Prostate gland (tissue), 2 donors: ENCODE measurements at regions not wholly inside any gene's neighbourhood (a gene's known extent, or its start where the extent isn't known, plus 50 kb on each side); places are given as distances from the start of the nearest gene placed in this dataset.

ENCODE experiments used
- DNase-seq: peaks from one replicate; pipeline ENCODE4 v3.0.0-alpha.2; 2019; ENCODE audit warnings: low spot score
- H3K27ac ChIP-seq, 2 donors: fragments of 200-600 bp; sonication (generic); 2 replicates each; pipeline ENCODE4 v1.5.1; 2017 to 2019
- H3K27me3 ChIP-seq: fragments of 200-600 bp; sonication (generic); replicated peaks from 2 replicates; pipeline ENCODE4 v1.5.1; 2019; ENCODE audit not compliant: insufficient read depth
- H3K36me3 ChIP-seq, 2 donors: fragments of 200-600 bp; sonication (generic); 1 replicate in 1 of 2; 2 replicates in 1 of 2; pipeline versions ENCODE4 v1.5.1 to v1.8.1; 2017 to 2019
- H3K4me1 ChIP-seq: fragments of 200-600 bp; sonication (generic); replicated peaks from 2 replicates; pipeline ENCODE4 v1.5.1; 2019
- H3K4me3 ChIP-seq, 2 donors: fragments of 200-600 bp; sonication (generic); 2 replicates each; pipeline ENCODE4 v1.5.1; 2017 to 2019
- H3K9me3 ChIP-seq: fragments of 200-600 bp; sonication (generic); 2 replicates; pipeline ENCODE4 v1.5.1; 2017
- POLR2A ChIP-seq: fragments of 450-650 bp; IDR thresholded peaks from one replicate; pipeline ENCODE4 v1.6.1; 2016; ENCODE audit warnings: antibody characterized with exemption, mild to moderate bottlenecking
- POLR2AphosphoS5 ChIP-seq: sonication (generic); formaldehyde crosslinking; IDR thresholded peaks from one replicate; pipeline ENCODE4 v1.6.1; 2017; ENCODE audit warnings: antibody characterized with exemption
- WGBS: methylation state at CpG from one replicate; pipeline ENCODE4 v1.1.5; 2018; 5-methylcytosine and 5-hydroxymethylcytosine counted together
- intact Hi-C: fragments of 100-400 bp; cut with DNase I; formaldehyde crosslinking; loops from one replicate; pipeline ENCODE4 v1.14.2; 2022
- TF ChIP-seq, protein P1 (sequence below), 4 experiments: fragments of 200-600 bp in 2 of 4; fragments of 450-650 bp in 2 of 4; sonication (generic) in 2 of 4; IDR thresholded peaks; 1 replicate in 3 of 4; 2 replicates in 1 of 4; pipeline ENCODE4 v1.5.1; 2016 to 2019; ENCODE audit warnings: antibody characterized with exemption in 4 of 4, mild to moderate bottlenecking in 2 of 4, moderate library complexity in 2 of 4

DNA sequence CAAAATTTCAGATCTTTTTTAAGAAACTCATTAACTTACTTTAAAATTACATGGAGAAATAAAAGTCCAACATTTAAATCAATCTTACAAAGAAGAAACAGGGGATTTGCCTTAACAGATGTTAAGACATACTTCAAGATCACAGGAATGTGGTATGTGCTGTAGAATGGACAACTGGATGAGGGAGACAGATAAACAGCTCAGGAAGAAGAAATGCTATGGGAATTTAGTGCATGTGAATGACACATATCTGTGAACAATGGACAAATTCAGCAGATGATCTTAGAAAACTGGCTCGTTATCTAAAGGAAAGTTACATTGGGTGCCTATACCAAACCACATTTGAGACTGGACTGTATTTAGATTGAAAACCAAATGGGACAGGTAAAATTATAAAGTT is 246.8 kb upstream of the AGAP1 start:
- Histone ChIP-seq H3K4me1 (no peaks in the 10 kb centered on the region), H3K4me3 (no peak overlapping the region)
- TF ChIP-seq POLR2AphosphoS5 (no peak), POLR2A (no peak)
- TF ChIP-seq, protein P1, sequence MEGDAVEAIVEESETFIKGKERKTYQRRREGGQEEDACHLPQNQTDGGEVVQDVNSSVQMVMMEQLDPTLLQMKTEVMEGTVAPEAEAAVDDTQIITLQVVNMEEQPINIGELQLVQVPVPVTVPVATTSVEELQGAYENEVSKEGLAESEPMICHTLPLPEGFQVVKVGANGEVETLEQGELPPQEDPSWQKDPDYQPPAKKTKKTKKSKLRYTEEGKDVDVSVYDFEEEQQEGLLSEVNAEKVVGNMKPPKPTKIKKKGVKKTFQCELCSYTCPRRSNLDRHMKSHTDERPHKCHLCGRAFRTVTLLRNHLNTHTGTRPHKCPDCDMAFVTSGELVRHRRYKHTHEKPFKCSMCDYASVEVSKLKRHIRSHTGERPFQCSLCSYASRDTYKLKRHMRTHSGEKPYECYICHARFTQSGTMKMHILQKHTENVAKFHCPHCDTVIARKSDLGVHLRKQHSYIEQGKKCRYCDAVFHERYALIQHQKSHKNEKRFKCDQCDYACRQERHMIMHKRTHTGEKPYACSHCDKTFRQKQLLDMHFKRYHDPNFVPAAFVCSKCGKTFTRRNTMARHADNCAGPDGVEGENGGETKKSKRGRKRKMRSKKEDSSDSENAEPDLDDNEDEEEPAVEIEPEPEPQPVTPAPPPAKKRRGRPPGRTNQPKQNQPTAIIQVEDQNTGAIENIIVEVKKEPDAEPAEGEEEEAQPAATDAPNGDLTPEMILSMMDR (IDR thresholded peaks at IDR 0.05) = no peak

DNA sequence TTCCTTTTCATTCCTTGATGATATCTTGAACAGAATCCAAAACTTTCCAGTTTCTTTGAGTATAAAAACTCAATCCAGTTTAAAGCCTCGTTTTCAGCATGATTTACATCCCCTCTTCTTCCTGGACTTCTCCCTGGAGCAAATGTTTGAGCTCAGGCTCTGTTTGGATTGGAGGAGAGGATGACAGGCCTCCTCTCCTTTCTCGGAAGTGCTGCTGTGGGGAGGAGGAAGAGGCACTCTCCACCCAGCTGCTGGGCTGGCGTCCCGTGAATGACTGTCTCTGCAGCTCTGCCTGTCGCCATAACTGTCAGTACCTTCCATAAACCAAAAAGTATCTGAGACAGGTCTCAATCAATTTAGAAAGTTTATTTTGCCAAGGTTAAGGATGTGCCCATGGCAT is 238.2 kb upstream of the AGAP1 start:
- no peaks in the 10 kb centered on the region for H3K9me3 ChIP-seq
- no peak for TF ChIP-seq POLR2A
- TF ChIP-seq, protein P1 (IDR thresholded peaks at IDR 0.05) = no peak
- TF ChIP-seq POLR2AphosphoS5 = no peak
- H3K4me3 ChIP-seq = no peak overlapping the region
- no peak for DNase-seq
- H3K27me3 ChIP-seq = no peaks in the 10 kb centered on the region
- no peaks in the 10 kb centered on the region for H3K4me1 ChIP-seq
- H3K27ac ChIP-seq = no peak overlapping the region
- H3K36me3 ChIP-seq = no peaks in the 10 kb centered on the region
- 18% methylated on average over 5 of the region's 5 CpGs for WGBS
- intact Hi-C loops = no loop called here

More for the DNA sequence above, 246.8 kb upstream of the AGAP1 start:
- intact Hi-C loops = no loop called here
- Histone ChIP-seq H3K27me3 (no peaks in the 10 kb centered on the region), H3K36me3 (no peaks in the 10 kb centered on the region), H3K9me3 (no peaks in the 10 kb centered on the region), H3K27ac (no peak overlapping the region)
- DNase-seq = no peak
- WGBS = 85% methylated on average over 1 of the region's 1 CpG

DNA sequence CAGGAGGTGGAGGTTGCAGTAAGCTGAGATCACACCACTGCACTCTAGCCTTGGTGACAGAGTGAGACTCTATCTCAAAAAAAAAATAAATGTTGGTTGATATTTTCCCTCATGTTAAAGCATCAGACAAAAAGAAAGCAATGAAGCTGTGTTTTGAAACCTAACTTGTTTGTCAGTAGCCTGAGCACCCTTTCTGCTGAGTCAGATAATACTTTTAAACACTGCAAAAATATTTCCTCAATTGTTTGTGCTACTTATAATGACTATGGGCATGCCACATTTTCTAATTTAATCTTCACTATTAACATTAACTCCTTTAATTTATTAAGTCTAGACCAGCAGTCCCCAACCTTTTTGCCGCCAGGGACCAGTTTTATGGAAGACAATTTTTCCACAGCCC is 236.3 kb upstream of the AGAP1 start:
- TF ChIP-seq, protein P1 (IDR thresholded peaks at IDR 0.05) = no peak
- TF ChIP-seq POLR2A (no peak), POLR2AphosphoS5 (no peak)
- Histone ChIP-seq H3K4me1 (no peaks in the 10 kb centered on the region), H3K27me3 (no peaks in the 10 kb centered on the region), H3K36me3 (no peaks in the 10 kb centered on the region), H3K9me3 (no peaks in the 10 kb centered on the region), H3K27ac (no peak overlapping the region), H3K4me3 (no peak overlapping the region)
- WGBS = 95% methylated on average over 1 of the region's 1 CpG
- no peak for DNase-seq
- intact Hi-C loops = no loop called here

DNA sequence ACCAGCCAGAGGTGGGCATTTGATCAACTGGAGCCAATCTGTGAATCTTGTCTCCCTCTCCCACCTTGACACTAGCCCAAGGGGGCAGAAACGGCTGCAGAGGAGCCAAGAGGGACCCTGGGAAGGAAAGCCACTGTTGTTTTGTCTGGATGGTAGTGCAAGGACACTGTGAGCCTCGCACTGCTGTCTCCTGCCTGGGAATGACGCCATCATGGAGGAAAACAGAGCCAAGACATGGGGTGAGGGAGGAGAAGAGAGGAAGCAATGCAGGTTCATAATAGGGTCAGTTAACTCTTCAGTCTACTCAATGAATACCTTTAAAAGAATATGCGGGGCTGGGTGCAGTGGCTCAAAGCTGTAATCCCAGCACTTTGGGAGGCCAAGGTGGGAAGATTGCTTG is 231.1 kb upstream of the AGAP1 start:
- WGBS = 57% methylated on average over 4 of the region's 4 CpGs
- H3K4me1 ChIP-seq = no peaks in the 10 kb centered on the region
- H3K27me3 ChIP-seq = no peaks in the 10 kb centered on the region
- no peak for DNase-seq
- TF ChIP-seq POLR2AphosphoS5 (no peak), POLR2A (no peak)
- TF ChIP-seq, protein P1 (IDR thresholded peaks at IDR 0.05) = no peak
- no peaks in the 10 kb centered on the region for H3K9me3 ChIP-seq
- H3K27ac ChIP-seq = no peak overlapping the region
- no peak overlapping the region for H3K4me3 ChIP-seq
- no peaks in the 10 kb centered on the region for H3K36me3 ChIP-seq
- intact Hi-C loops = no loop called here

DNA sequence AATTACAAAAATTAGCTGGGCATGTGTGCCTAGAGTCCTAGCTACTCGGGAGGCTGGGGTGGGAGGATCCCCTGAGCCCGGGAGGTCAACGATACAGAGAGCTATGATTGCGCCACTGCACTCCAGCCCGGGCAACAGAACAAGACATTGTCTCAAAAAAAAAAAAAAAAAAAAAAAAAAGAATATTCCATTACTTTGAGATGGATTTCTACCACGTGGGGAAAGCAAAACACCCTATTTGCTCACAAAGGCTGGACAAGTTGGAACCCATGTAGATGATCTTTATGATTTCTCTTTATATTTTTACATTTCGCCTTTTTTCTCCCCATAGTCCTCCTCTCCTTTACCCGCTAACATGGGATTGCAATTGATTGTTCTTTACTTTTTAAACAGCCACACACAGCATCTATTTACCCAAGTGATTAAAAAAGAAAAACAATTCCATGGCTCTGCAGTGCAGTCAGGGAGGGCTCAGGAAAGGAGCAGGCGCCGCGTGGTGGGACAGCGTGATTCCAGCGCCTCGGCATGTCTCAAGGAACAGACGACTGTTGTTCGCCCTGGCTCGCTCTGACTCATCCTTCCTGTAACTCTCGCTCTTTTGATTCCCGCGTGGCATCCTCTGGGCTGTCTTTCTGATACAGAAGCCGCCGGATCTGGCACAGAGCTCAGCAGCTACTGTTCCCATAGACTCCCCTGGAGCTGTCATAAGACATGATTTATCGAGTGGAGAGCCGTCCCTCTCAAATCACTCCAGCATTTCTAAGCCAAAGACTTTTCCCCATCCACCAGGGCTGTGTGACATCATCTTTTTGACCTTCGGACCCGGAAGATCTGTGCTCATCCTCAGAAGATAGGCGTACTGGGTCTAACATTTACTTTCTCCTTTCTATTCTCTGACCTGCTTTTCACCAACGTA is 230.4 kb upstream of the AGAP1 start:
- peak; percentile 72 for DNase-seq
- 30% methylated on average over 28 of the region's 28 CpGs for WGBS
- Histone ChIP-seq H3K36me3 (no peaks in the 10 kb centered on the region), H3K9me3 (no peaks in the 10 kb centered on the region), H3K4me3 (no peak overlapping the region), H3K4me1 (no peaks in the 10 kb centered on the region), H3K27me3 (no peaks in the 10 kb centered on the region), H3K27ac (no peak overlapping the region)
- intact Hi-C loops = no loop called here
- TF ChIP-seq, protein P1 (IDR thresholded peaks at IDR 0.05) = no peak
- peak; percentile 40 for TF ChIP-seq POLR2AphosphoS5
- no peak for TF ChIP-seq POLR2A
